NOMO-1 treated with DMSO at 0.1 percent for 48 hours (cell line): ENCODE measurements at regions not wholly inside any gene's neighbourhood (a gene's known extent, or its start where the extent isn't known, plus 50 kb on each side); places are given as distances from the start of the nearest gene placed in this dataset.

Experiments
- DNase-seq: peaks from one replicate; lab custom pipeline; 2025; ENCODE audit not compliant: unreplicated experiment; lab: John Stamatoyannopoulos, UW

DNA sequence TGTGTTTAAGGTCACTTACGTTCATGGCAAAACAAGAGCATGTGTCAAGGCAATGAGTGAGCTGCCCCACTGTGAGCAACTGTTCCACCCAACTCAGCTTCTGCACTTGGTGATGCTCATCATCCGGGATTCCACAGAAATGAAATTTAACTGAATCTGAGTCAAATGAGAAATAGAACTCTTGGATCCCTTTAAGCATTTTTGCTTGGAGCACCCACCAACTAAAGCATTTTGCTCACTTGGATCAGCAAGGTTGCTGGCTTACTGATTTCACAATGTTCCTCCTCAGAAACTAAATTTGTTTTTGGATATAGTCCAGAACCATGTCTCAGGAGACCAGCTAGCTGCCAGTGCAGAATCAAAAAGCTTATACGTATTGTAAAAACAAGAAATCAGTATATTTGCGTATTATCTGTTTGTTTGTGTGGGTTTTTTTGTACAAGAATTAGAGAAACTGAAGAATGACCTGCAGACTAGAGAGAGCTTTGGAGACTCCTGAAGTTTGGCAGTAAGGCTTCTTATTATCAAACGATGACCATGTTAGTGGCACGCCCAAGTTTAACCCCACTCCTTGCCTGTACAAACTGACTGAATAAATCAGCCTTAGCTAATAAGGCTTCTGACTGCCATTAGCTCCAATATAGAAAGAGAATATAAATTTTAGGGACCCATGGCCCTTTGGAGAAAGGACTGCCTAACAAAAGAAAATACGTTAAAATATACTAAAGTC lies 153.8 kb upstream of the FST start:
- DNase-seq = no peak

DNA sequence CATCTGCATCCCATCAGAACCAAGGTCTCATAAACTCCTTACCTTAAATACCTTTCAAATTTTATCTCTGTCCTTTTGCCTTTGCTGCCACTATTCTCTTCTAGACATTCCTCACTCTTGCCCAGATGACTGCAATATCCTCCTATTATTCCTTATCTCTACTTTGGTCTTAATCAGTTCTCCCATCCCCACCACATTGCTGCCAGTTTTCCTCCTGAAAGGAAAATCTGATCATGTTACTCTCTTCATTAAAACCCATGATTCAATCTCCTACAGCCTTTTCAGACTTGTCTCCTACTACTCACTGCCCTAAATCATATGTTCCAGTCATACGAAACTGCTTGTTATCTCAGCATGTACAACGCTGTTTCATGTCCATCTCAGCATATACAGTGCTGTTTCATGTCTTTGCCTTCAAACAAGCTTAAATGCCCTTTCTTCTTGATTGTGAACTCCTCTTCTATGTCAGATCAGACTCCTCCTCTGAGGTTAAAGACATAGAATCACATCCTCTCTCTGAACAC lies 152.6 kb upstream of the FST start:
- no peak for DNase-seq

DNA sequence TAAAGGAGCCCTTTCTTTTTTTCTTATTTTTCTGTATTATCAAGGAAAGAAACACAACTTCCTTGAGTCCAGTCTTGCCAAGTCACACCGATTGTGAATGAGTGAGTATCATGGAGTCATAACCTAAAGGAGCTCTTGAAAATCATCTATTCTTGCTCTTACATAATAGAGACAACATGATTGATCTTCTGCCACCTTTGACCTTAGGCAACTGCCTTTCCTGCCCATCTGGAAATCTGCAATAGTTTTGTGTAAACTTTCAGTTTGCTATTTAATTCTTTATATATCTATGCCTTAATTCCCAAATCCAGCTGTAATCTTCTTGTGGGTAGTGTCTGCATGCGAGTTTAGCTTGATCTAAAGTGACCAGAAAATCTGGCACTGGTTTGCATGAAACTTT lies 149.9 kb upstream of the FST start:
- no peak for DNase-seq

DNA sequence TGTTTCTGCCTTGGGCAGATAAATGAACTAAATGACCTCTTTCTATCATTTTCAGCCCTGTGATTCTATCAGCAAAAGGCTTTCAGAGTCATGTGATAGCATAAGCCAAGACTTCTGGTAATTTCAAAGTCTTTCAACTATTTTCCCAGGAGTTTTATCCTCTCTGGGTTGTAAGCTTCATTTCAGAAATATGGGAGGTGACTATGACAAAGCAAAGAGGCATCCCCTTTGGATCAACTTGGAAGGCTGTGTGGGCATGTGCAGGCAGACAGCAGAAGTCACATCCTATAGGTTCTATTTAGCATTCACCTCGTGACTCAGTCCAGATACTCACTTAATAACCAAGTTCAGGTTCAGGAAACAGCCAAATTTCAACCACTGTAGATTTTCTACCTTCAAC lies 149.0 kb upstream of the FST start:
- no peak for DNase-seq

DNA sequence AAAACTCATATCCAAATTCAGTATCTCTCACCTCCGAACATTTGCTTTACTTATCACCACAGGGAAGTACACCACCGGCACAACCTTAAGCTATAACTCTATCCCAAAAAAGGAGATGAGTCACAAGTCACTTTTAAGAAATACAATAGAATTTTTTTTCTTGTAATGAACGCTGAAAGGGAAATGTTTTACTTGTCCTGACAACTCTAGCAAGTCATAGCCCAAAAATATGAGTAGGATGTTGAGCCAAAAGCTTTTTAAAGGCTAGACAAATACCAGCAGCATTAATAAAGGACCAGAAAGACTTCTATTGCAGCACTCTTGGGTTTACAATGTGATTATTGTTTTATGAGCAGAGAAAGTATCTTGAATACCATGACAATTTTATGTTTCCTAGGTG lies 147.3 kb upstream of the FST start:
- no peak for DNase-seq

DNA sequence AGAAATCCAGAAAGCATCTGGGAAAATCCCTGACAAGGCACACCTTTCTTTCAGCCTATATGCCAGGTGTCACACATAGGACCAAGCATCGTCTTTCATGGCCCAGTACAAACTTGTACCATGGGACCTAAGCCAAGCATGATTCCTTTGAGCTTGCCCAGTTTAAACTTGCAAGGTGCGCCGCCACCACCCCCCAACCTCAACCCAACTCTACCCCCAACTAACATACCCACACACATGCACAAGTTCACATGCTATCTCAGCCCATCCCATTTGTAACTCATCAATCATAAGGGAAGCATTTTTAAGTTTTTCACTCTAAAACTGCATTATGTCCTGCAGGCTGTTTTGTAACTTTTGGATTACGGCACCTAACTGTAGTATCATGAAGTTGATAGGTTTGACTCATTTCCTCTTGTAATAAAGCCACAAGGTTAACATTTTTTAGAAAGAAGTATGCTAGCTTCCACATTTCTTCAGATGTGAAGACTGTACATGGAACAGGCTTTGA lies 145.9 kb upstream of the FST start:
- peak; percentile 91 for DNase-seq

DNA sequence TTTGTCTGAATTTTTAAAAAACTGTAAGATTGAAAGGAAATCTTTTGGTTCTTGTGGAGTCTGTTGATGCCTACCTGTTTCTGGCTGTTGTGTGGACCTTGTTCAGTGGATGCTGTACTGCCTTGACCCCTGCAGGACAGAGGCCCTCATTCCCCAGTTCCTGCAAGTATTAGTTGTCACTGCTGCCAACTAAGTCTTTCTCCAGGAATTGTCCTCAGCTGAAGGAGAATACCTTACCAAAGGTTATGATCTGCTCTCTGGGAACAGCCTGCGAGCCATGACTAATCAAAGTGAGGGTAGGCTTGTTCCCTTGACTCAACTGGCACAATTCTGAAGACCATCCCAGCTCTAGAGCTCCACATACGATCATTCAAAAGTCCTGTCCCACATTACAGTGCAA lies 145.3 kb upstream of the FST start:
- no peak for DNase-seq

DNA sequence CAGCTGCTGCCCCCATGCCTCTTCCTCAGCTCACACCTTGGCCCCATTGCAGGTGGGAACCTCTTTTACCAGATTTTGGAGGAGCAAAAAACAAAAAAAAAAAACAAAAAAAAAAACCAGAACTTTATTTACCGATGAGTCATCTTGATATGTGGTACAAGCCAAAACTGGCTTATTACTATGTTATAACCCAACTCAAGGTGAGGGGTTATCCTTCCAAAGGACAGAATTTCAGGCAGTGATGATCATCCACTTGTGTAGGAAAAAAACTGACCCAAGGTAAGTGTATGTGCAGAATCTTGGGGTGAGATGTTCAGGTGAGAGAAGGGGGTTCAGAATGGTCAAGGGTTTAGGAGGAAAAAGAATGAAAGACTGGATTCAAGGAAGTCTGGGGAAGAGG lies 142.6 kb upstream of the FST start:
- DNase-seq = no peak

DNA sequence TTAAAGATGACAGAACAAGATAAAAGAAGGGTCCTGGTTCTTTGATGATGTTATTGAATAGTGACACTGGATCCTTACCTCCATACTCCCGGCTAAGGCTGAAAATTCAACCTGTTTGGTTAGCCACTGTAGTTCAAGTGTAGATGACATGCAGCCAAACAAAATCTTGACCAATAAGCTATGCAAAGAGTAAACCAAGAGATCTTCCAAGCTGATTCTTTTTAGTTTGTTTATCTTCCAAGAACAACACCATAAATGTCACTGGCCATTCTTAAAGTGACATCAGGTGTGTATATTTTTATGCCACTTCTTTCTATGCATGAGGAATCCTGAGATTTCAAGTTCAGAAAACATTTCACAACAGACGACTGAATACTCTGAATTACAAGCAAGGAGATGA lies 141.5 kb upstream of the FST start:
- no peak for DNase-seq

DNA sequence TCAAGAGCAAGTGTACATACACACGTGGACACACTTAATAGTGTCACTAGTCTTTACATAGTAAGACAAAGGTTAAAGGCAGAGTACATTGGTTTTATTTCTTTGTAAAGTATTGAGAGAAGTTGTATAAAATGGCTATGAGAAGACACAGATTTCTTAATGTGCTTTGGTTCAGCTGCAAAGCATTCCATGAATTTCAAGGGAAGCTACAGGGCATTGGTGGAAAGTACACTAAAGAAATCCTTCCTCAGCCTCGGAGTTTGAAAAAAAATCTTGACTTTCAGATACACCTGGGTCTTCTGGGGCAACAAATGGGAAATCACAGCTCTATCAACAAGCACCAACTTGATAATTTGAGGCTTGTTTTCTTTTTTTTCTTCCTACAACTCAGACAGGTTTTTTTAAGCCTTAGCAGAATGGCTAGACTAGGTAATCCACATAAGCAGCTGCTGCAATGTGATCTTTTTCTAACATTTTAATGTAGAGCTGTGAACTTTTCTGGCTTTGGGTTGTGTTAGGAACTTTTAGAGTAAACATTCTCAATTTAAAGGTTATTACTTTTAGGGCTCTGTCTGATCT lies 140.4 kb upstream of the FST start:
- no peak for DNase-seq

DNA sequence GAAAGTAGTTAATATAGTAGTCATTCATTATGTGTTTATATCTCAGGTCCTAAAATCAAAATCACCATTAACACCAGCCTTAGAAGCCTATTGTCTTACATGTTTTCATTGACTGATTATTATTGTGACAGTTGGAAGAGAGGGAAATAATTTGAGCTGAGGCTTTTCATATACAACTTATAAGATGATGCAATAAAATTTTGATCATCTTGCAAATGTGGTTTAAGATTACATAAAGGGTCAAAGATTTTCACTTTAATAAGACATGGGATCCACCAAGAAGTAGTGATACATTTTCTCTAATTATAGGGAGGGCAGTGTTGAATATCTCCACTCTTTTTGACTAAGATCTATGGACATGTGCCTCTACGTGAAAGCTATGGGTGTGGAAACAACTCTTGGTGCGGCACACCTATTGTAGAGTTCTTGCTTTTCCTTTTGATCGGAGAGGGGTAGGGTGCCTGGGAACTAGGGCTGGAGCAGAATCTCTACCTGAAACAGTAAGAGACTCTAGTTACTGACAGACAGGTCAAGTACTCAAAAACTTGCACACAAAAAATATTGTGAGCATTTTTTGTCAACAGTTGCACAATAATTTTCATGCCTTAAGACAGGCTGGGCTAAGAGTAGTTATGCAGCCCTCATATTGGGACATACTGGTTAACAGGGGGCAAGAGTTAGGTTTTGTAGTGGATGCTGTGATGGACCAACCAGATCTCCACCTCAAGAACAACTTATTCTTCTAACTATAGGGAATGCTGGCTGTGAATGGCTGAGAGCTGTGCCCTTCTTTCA lies 139.3 kb upstream of the FST start:
- DNase-seq = no peak

DNA sequence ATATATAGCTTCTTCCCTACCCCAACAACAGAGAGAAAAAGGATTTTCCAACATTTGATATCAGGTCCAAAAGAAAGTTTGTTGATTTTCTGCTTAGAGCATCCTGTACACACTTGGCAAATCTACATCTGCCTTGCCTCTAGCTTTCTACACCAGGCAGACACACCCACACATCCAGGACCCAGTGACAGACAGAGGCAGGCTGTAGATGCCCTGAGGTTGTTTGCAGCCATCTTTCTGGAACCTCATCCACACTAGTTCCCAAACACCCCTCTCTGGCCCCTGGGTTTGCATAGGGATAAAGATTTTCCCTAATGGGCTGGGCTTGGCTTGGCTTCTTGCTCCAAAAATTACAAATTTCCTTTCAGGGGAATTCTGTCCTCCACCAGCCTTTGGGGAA lies 138.2 kb upstream of the FST start:
- DNase-seq = no peak

DNA sequence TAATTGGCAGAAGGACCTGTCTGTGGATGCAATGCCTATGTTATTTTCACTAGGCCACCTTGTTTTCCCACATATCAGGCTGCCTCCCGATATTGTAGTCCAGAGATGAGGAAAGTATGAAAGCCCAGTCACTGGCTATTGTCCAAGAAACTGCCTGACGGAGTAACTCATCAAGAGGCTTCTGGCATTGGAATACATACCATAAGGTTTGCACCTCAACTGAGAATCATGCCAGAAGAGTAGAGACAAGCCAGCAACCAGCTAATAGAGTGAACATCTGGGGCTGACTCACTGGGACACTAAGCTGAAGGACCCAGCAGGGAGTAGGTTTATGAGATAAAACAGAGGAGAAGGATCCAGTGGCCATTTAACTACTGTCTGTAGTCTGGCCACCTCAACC lies 137.2 kb upstream of the FST start:
- no peak for DNase-seq

DNA sequence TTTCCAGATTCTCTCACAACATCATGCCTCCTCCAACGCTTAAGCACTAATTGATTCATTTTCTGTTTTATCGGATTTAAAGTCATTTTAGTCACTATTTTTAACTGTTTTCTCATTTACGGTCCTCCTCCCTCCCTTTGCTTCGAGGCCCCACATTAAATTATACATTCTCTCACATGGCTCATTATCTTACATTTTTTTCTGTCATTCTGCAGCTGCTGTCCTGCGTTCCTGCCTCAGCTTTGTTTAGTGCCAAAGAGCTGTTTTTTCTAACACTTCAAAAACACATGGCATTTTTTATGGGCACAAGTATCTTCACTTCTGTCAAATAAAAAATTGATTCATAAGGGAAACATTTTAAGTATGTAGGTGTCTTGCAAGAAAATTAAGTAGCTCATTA lies 130.1 kb upstream of the FST start:
- no peak for DNase-seq

DNA sequence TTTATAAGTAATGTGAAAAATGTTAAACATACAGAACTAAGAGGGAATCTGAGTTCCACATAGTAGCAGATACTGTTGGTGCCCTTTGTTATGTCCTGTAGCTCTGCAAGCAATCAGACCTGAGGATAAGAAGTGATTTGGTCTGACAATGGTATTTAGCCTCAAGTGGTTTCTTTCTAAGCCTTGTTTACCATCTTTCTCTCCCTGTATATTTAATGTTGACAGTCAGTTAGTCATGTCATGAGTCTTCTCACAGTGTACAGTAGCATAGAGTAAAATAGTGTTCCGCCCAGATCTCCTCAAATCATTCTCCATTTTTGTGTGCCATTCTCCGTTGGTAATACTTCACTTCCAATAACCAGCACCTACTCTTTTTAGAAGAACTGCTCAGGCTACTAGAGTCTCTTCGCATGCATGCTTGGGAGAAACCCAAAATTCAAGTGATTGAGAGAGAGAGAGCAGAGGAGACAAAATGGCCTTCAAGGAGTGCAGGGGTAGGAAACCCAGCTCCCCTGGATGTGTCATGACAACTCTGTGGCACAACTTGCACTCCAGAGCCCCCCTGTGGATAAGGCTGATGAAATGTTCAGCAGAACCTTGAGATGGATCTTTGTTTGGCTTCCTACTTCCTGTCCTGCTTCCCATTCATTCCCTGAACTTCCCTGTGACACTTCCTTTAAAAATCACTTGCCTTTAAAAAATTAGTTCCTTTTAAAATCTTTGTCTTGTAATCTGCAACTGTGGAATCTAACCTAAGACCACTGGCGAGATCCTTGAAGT lies 129.2 kb upstream of the FST start:
- DNase-seq = no peak

DNA sequence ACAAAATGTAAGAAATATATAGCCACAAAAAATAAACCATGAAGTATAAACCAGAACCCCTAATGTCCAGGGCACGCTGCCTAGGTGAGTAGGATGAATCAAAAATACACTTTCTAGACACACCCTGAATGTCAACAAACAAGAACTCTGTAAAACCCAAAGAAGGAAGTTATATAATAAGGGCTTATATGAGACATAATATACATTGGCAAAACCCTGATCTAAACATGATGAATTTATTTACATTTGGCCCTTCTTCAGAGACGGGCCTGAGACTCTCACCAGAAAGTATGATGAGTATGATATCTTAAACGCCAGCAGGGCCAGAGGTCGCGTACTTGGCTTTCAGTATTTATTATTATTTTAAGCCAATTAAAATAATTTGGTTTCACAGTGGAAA lies 125.1 kb upstream of the FST start:
- DNase-seq = no peak

DNA sequence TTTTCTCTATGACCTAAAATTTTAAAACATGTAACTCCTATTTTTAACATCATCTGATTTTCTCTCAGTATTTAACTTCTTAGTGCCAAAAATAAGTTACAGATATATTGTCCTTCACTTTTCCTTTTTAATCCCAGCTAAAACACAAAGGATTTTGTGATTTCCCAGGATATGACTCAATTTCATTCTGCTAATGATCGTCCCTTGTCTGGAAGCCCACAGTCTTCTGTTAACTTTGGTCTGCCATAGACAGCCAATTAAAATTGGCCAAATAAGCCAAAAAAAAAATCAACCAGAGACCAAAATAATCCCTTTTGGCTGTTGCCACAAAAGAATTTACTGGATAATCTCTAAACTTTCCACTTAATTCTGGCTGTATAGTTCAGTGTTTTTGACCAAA lies 124.5 kb upstream of the FST start:
- DNase-seq = no peak

DNA sequence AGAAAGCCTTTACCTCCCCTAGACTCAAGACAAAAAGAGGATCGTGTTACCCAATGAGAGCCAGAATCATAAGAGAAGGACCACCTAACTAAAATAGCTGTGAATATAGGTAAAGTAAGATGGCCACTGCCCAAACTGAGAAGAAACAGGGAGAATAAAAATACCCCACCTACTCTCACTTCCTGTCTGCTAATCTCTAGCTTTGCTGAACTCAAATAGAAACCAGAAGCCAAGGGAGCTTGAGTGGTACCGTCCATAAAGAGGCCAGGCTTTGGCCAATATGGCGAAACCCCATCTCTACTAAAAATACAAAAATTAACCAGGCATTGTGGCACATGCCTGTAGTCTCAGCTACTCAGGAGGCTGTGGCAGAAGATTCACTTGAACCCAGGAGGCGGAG lies 123.0 kb upstream of the FST start:
- DNase-seq = no peak

DNA sequence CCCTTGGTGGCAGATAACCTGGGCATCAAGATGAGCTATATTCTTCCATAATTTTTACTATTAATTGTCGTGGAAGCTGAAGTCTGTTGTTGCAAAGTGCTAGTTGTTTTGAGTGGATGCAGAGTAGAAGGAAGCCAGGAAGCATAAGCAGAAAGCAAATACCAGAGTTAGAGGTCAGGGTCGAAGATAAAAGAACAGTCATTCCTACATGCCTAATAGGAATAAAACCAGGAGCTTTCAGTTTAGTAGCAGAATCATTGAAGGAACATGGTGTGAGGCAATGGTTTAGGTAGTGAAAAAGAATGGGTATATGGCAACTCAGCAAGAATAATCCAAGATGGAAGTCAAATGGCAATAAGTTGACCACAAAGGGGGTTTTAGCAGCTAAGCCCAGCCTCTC lies 121.6 kb upstream of the FST start:
- DNase-seq = no peak

DNA sequence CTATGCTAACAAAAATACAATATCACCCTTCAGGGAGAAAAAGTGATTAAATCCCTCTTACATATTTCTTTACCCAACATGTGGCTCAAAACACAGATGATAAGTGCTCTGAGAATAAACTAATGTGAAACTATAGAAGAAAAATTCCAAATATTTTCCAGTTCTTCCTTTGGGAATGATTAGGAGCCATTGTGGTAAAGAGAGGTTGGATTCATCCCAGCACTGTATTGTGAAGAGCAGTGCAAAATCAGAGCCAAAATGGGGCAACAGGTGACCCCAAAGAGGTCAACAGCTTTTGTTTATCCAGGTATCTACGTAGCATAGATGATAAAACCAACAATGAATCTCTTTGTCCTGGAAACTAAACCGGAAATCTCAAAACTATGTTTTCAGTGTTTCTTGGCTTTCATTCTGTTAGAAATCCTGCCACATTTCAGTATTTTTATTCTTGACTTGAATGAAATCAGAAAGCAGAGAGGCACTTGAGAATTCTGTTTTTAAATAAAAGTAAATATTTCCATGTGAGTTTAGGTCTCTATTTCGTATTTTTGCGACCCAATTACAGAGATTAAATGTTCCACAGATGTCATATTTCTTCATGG lies 120.4 kb upstream of the FST start:
- no peak for DNase-seq

DNA sequence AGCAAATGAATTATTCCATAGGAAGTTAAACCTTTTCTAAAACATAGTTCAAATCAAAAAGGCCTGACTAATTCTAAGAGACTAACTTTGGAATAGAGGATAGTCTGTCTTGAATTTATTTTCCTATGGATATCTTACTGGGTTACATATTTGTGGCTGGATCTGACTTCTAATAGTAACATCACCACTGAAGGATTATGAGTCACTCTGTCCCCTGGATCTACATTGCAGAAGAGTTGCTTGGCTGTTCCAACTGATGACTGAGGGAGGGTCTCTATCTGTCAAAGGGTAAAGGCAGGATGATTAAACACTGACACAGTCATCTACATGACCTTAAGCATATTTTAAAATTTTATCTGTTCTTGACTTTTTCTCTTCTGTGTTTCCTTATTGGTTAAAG lies 119.6 kb upstream of the FST start:
- DNase-seq = no peak
